ENCODE measurements at regions not wholly inside any gene's neighbourhood (a gene's known extent, or its start where the extent isn't known, plus 50 kb on each side); places are given as distances from the start of the nearest gene placed in this dataset.

DNA sequence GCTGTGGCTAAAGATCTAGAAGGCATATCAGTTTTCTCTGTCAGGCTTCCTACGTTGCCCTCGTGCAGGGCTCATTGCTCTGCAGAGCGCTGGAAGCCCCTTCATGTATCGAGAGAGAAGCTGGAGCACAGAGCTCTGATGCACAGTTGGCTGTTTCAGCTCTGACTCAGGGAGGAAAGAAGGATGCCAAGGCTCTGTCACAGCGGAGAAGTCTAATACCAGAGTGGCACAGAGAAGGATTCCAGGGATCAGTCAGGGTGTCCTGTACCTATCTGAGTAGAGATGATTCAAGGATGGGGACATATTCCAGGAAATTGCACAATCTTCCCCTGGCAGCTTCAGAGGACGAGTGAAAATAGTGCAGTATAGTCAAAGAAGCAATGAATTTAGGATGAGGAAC is 179.2 kb upstream of the FMN2 start:
- TF ChIP-seq, protein P1, sequence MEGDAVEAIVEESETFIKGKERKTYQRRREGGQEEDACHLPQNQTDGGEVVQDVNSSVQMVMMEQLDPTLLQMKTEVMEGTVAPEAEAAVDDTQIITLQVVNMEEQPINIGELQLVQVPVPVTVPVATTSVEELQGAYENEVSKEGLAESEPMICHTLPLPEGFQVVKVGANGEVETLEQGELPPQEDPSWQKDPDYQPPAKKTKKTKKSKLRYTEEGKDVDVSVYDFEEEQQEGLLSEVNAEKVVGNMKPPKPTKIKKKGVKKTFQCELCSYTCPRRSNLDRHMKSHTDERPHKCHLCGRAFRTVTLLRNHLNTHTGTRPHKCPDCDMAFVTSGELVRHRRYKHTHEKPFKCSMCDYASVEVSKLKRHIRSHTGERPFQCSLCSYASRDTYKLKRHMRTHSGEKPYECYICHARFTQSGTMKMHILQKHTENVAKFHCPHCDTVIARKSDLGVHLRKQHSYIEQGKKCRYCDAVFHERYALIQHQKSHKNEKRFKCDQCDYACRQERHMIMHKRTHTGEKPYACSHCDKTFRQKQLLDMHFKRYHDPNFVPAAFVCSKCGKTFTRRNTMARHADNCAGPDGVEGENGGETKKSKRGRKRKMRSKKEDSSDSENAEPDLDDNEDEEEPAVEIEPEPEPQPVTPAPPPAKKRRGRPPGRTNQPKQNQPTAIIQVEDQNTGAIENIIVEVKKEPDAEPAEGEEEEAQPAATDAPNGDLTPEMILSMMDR (conservative IDR thresholded peaks at IDR 0.05): no peak
- no peak for TF ChIP-seq EZH2 (IDR thresholded peaks at IDR 0.05; ENCODE audit: low read depth)

Data from PC-9 (cell line).